Osteocyte (in vitro differentiated cells): ENCODE measurements at regions not wholly inside any gene's neighbourhood (a gene's known extent, or its start where the extent isn't known, plus 50 kb on each side); places are given as distances from the start of the nearest gene placed in this dataset.
"Not testable (repeated sequence)": the region's sequence is repeated elsewhere in the genome, so short reads cannot be mapped to it uniquely, and the experiment has no call there.

Experiments used
- DNase-seq: peaks from one replicate; pipeline ENCODE4 v3.0.0; 2021; ENCODE audit warnings: mixed read lengths; ENCODE audit not compliant: unreplicated experiment; ENCODE audit errors: extremely low spot score
- H3K27ac Mint-ChIP-seq: one replicate; pipeline ENCODE4 v1.8.0; 2021; ENCODE audit warnings: mild to moderate bottlenecking, mixed read lengths; ENCODE audit not compliant: unreplicated experiment
- H3K27me3 Mint-ChIP-seq: one replicate; pipeline ENCODE4 v1.8.0; 2021; ENCODE audit warnings: mixed read lengths; ENCODE audit not compliant: unreplicated experiment
- H3K36me3 Mint-ChIP-seq: one replicate; pipeline ENCODE4 v1.8.0; 2021; ENCODE audit warnings: mixed read lengths; ENCODE audit not compliant: unreplicated experiment
- H3K4me1 Mint-ChIP-seq: one replicate; pipeline ENCODE4 v1.8.0; 2021; ENCODE audit warnings: mixed read lengths; ENCODE audit not compliant: unreplicated experiment
- H3K4me3 Mint-ChIP-seq: one replicate; pipeline ENCODE4 v1.8.0; 2021; ENCODE audit warnings: mild to moderate bottlenecking, moderate library complexity, mixed read lengths; ENCODE audit not compliant: unreplicated experiment
- H3K9me3 Mint-ChIP-seq: one replicate; pipeline ENCODE4 v1.8.0; 2021; ENCODE audit warnings: mixed read lengths; ENCODE audit not compliant: unreplicated experiment
- TF ChIP-seq, protein P1 (sequence below): fragments of 200-600 bp; sonication (generic); IDR thresholded peaks from 2 replicates; pipeline ENCODE4 v1.5.0; 2021; ENCODE audit warnings: antibody characterized with exemption, mild to moderate bottlenecking, moderate library complexity

DNA sequence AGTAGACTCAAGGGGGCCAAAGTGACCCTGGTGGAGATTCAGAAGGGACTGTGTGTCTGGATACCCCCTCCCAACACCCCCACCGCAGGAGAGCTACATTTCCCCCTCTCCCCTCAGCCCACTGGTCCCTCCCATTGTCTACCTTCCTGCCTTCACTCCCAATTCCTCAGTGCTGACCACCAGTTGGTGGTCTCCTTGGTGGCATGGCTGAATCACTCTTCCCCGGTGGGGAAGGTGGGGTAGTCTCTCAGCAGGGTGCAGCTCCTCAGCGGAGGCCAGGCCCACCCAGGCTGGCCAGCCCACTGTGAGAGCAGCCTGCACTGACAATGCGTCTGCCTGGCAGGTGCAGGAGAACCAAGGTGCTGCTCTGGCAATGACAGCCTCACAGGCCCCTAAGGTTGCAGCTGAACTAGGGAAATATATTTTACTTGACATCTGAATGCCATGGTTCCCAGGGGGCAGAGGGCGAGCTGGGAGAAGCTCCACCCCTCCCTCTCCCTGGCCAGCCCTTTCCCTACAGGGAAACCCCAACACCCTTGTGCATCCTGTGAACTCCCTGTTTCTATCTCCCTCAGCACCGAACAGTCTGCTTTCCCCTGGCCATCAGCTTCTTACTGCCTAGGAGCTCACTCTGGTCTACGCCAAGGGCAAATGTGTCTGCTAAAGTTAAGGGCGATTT lies 62.6 kb upstream of the PAX8 start:
- H3K27ac Mint-ChIP-seq: no peak overlapping the region
- H3K4me1 Mint-ChIP-seq: peaks cover 5% of the 10 kb centered on the region
- H3K27me3 Mint-ChIP-seq: peaks cover 2% of the 10 kb centered on the region
- H3K9me3 Mint-ChIP-seq: no peaks in the 10 kb centered on the region
- H3K4me3 Mint-ChIP-seq: no peak overlapping the region
- no peaks in the 10 kb centered on the region for H3K36me3 Mint-ChIP-seq
- DNase-seq: no peak
- TF ChIP-seq, protein P1, sequence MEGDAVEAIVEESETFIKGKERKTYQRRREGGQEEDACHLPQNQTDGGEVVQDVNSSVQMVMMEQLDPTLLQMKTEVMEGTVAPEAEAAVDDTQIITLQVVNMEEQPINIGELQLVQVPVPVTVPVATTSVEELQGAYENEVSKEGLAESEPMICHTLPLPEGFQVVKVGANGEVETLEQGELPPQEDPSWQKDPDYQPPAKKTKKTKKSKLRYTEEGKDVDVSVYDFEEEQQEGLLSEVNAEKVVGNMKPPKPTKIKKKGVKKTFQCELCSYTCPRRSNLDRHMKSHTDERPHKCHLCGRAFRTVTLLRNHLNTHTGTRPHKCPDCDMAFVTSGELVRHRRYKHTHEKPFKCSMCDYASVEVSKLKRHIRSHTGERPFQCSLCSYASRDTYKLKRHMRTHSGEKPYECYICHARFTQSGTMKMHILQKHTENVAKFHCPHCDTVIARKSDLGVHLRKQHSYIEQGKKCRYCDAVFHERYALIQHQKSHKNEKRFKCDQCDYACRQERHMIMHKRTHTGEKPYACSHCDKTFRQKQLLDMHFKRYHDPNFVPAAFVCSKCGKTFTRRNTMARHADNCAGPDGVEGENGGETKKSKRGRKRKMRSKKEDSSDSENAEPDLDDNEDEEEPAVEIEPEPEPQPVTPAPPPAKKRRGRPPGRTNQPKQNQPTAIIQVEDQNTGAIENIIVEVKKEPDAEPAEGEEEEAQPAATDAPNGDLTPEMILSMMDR: no peak

DNA sequence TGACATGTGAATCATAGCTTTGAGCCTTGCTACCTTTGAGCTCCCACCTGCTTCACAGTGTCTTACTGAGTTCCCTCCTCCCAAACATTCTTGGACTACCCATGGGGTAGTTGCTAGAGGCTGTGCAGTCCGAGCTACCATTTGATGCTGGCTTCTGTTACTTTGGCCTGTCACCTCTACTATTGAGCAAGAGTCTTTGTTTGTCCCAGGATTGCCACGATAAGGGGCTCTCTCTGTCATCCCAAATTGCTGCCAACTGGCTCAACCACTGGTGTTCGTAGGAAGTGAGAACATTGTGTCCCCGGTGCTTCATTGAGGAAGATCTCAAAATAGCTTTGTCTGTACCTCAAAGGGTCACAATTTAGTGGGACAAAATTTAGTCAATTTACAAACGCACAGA lies 59.1 kb upstream of the PAX8 start:
- Mint-ChIP-seq H3K27ac (no peak overlapping the region), H3K4me1 (peaks cover 15% of the 10 kb centered on the region), H3K9me3 (no peaks in the 10 kb centered on the region), H3K36me3 (no peaks in the 10 kb centered on the region), H3K4me3 (no peak overlapping the region), H3K27me3 (no peaks in the 10 kb centered on the region)
- DNase-seq: no peak
- TF ChIP-seq, protein P1: no peak

DNA sequence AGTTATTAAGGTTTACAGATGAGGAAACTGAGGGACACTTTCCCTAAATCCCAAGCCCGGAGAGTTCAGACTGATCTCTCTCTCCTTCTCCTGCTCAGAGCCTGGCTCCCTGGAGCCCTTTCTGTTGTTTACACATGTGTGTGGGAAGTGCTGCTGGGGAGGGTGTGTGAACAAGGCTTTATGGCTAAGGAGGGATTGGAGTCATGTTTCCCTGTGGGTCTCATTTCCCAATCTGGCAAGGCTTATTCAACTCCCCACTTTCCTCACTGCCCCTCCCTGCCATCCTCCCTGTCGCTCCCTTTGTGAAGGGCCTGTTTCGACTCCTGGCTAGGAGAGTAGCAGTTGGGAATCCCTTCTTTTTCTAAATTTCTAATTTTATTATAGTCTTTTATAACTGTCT lies 57.3 kb upstream of the PAX8 start:
- H3K27ac Mint-ChIP-seq, H3K9me3 Mint-ChIP-seq, H3K36me3 Mint-ChIP-seq, DNase-seq, H3K4me3 Mint-ChIP-seq, H3K27me3 Mint-ChIP-seq: not testable (repeated sequence)
- H3K4me1 Mint-ChIP-seq: peaks cover 15% of the 10 kb centered on the region

GRCh38 chr2:113334147-113334546 lies 55.4 kb upstream of the PAX8 start:
- no peaks in the 10 kb centered on the region for H3K36me3 Mint-ChIP-seq
- no peak overlapping the region for H3K4me3 Mint-ChIP-seq
- no peaks in the 10 kb centered on the region for H3K9me3 Mint-ChIP-seq
- H3K27ac Mint-ChIP-seq: no peak overlapping the region
- H3K27me3 Mint-ChIP-seq: no peaks in the 10 kb centered on the region
- DNase-seq: no peak
- TF ChIP-seq, protein P1: no peak
- H3K4me1 Mint-ChIP-seq: peaks cover 25% of the 10 kb centered on the region

- H3K9me3 Mint-ChIP-seq, H3K27me3 Mint-ChIP-seq: not testable (repeated sequence)
Observed at GRCh38 chr2:113333735-113334134, 55.0 kb upstream of the PAX8 start.

DNA sequence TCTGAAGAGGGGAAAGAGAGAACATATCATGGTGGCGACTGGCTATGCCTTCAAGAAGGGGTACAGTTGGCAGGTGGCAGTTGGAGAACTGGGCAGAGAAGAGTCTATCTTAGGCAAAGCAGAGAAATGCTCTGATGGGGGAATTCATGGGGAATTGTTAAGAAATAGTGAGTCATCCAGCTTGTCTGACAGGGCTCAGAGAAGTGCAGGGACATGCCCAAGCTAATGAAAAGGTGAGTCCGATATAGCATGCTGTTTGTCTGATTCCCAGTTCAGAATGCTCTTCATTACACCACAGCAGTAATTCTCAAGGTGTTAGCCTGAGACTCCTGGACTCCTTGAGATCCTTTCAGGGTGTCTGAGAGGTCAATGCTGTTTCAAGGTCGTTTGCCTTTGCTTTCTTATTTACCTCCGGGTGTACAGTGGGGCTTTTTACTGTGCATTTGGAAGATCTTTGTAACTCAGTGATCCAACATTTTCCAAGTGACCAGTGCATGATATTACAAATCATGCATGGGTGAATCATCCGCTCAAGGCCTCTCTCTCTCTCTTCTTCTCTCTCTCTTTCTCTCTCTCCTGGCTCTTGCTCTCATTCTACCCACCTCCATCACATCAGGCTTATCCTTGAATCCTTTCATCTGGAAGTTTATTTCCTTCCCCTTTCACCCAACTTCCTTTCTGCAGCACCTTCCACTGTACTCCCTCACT lies 51.5 kb upstream of the PAX8 start:
- H3K4me3 Mint-ChIP-seq, H3K27ac Mint-ChIP-seq, DNase-seq: not testable (repeated sequence)

More at GRCh38 chr2:113333735-113334134, 55.0 kb upstream of the PAX8 start:
- not testable (repeated sequence) for DNase-seq, H3K4me3 Mint-ChIP-seq, H3K36me3 Mint-ChIP-seq, H3K27ac Mint-ChIP-seq
- peaks cover 29% of the 10 kb centered on the region for H3K4me1 Mint-ChIP-seq

GRCh38 chr2:113328973-113329372 lies 50.3 kb upstream of the PAX8 start:
- not testable (repeated sequence) for H3K4me3 Mint-ChIP-seq, H3K9me3 Mint-ChIP-seq, DNase-seq, H3K27me3 Mint-ChIP-seq, H3K36me3 Mint-ChIP-seq
- Mint-ChIP-seq H3K27ac (peak overlapping the region; percentile 76), H3K4me1 (peaks cover 45% of the 10 kb centered on the region)

More for the DNA sequence above, 51.5 kb upstream of the PAX8 start:
- peaks cover 38% of the 10 kb centered on the region for H3K4me1 Mint-ChIP-seq
- H3K9me3 Mint-ChIP-seq, H3K27me3 Mint-ChIP-seq, H3K36me3 Mint-ChIP-seq: not testable (repeated sequence)

DNA sequence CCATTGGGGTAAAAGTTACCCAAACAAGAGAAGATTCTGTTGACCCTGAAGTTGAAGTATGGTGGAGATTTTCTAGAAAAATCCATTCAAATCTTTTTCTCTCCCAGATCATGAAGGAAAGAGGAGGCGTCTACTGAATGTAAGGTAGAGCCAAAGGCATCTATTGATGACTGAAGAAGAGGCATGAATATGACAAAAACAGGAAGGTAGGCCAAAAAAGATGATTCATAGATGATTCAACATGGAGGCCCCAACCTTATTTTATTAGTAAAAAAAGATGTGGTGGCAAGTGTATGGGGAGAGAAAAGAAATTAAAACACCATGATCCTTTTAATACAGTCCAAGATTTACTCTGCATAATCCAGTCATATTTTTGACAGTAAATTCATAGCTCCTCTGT lies 49.9 kb upstream of the PAX8 start:
- DNase-seq, H3K36me3 Mint-ChIP-seq, H3K4me3 Mint-ChIP-seq, H3K27me3 Mint-ChIP-seq, H3K9me3 Mint-ChIP-seq: not testable (repeated sequence)
- Mint-ChIP-seq H3K27ac (peak overlapping the region; percentile 76), H3K4me1 (peaks cover 49% of the 10 kb centered on the region)
